Brain microvascular endothelial cell (primary cell): ENCODE measurements at regions not wholly inside any gene's neighbourhood (a gene's known extent, or its start where the extent isn't known, plus 50 kb on each side); places are given as distances from the start of the nearest gene placed in this dataset.
"Not testable (repeated sequence)": the region's sequence is repeated elsewhere in the genome, so short reads cannot be mapped to it uniquely, and the experiment has no call there.

Experiments
- DNase-seq: peaks from one replicate; pipeline ENCODE4 v3.0.0-alpha.2; 2020
- H3K27ac ChIP-seq: fragments of 250-450 bp; sonication (Bioruptor Pico); 2 replicates; pipeline ENCODE4 v1.5.1; 2020; ENCODE audit warnings: mild to moderate bottlenecking, moderate library complexity
- H3K27me3 ChIP-seq: fragments of 250-450 bp; sonication (Bioruptor Pico); replicated peaks from 2 replicates; pipeline ENCODE4 v1.5.1; 2020; ENCODE audit warnings: mild to moderate bottlenecking
- H3K36me3 ChIP-seq: fragments of 250-450 bp; sonication (Bioruptor Pico); replicated peaks from 2 replicates; pipeline ENCODE4 v1.5.1; 2020; ENCODE audit warnings: mild to moderate bottlenecking
- H3K4me3 ChIP-seq: 2 replicates; pipeline ENCODE4 v1.5.1; 2011; ENCODE audit warnings: low read depth, mild to moderate bottlenecking, control low read depth, low read length, moderate library complexity
- CTCF ChIP-seq: IDR thresholded peaks from 2 replicates; pipeline ENCODE4 v1.5.1; 2011; ENCODE audit warnings: low read depth, mild to moderate bottlenecking, moderate library complexity, low read length, control low read depth, inconsistent platforms; ENCODE audit errors: missing control alignments
- in situ Hi-C: cut with HindIII; loops from 2 replicates; pipeline ENCODE4 v1.10.0; 2017; ENCODE audit warnings: low sequenced_read_pairs, low pct_ligation_motif_present

- Histone ChIP-seq H3K27me3 (no peaks in the 10 kb centered on the region), H3K36me3 (no peaks in the 10 kb centered on the region), H3K27ac (no peak overlapping the region), H3K4me3 (no peak overlapping the region)
- DNase-seq: no peak
- in situ Hi-C loops: no loop called here
- TF ChIP-seq CTCF: no peak
Measured at GRCh38 chr6:141510803-141511202, 621.9 kb upstream of the GJE1 start.

GRCh38 chr6:141506062-141506461 lies 626.7 kb upstream of the GJE1 start:
- DNase-seq, H3K27me3 ChIP-seq, H3K36me3 ChIP-seq, H3K27ac ChIP-seq, in situ Hi-C loops, H3K4me3 ChIP-seq: not testable (repeated sequence)

- H3K27ac ChIP-seq, H3K4me3 ChIP-seq, DNase-seq, H3K36me3 ChIP-seq, in situ Hi-C loops, H3K27me3 ChIP-seq: not testable (repeated sequence)
Measured at GRCh38 chr6:141504318-141504717, 628.4 kb upstream of the GJE1 start.

GRCh38 chr6:141501616-141502015 lies 631.1 kb upstream of the GJE1 start:
- H3K4me3 ChIP-seq: no peak overlapping the region
- H3K36me3 ChIP-seq: no peaks in the 10 kb centered on the region
- no peak for DNase-seq
- no peak for TF ChIP-seq CTCF
- in situ Hi-C loops: no loop called here
- H3K27me3 ChIP-seq: no peaks in the 10 kb centered on the region
- H3K27ac ChIP-seq: no peak overlapping the region

GRCh38 chr6:141498977-141499376 lies 633.7 kb upstream of the GJE1 start:
- in situ Hi-C loops: no loop called here
- Histone ChIP-seq H3K36me3 (no peaks in the 10 kb centered on the region), H3K27ac (no peak overlapping the region), H3K4me3 (no peak overlapping the region), H3K27me3 (no peaks in the 10 kb centered on the region)
- no peak for TF ChIP-seq CTCF
- no peak for DNase-seq

- Histone ChIP-seq H3K4me3 (no peak overlapping the region), H3K27me3 (no peaks in the 10 kb centered on the region), H3K36me3 (no peaks in the 10 kb centered on the region), H3K27ac (no peak overlapping the region)
- in situ Hi-C loops: no loop called here
- no peak for TF ChIP-seq CTCF
- no peak for DNase-seq
Measured at GRCh38 chr6:141492521-141493284, 640.0 kb upstream of the GJE1 start.

- no peak overlapping the region for H3K27ac ChIP-seq
- TF ChIP-seq CTCF: no peak
- no peaks in the 10 kb centered on the region for H3K36me3 ChIP-seq
- no peaks in the 10 kb centered on the region for H3K27me3 ChIP-seq
- in situ Hi-C loops: no loop called here
- no peak for DNase-seq
- H3K4me3 ChIP-seq: no peak overlapping the region
Measured at GRCh38 chr6:141491684-141492083, 641.0 kb upstream of the GJE1 start.
